ENCODE measurements at regions not wholly inside any gene's neighbourhood (a gene's known extent, or its start where the extent isn't known, plus 50 kb on each side); places are given as distances from the start of the nearest gene placed in this dataset.

- CTCF ChIA-PET, result no interaction called here
- Histone ChIP-seq H3K36me3 (ENCODE audit: control insufficient read depth in 1 of 2, insufficient read depth in 2 of 2, low read length in 2 of 2) (no peaks in the 10 kb centered on the region), H3K4me2 (ENCODE audit: low read length) (no peak overlapping the region), H2AFZ (ENCODE audit: low read depth, low read length, poor library complexity, severe bottlenecking) (no peak overlapping the region), H3K4me1 (ENCODE audit: control insufficient read depth in 1 of 2, insufficient read depth in 2 of 2, low read length in 2 of 2) (no peaks in the 10 kb centered on the region), H3K9me3 (ENCODE audit: control insufficient read depth in 1 of 2, insufficient read depth in 1 of 2, low read depth in 1 of 2, low read length in 2 of 2) (peaks cover 3 to 13% of the 10 kb centered on the region in 2 experiments; a peak in 2 of 4 replicates), H3K4me3 (replicated peaks in 1 of 2; ENCODE audit: low read depth in 1 of 2, low read length in 2 of 2) (no peak overlapping the region), H3K9me2 (ENCODE audit: insufficient read depth) (no peaks in the 10 kb centered on the region), H3K27me3 (ENCODE audit: insufficient read depth, low read length) (no peaks in the 10 kb centered on the region), H3K79me2 (ENCODE audit: insufficient read depth, low read length) (no peaks in the 10 kb centered on the region), H4K20me1 (ENCODE audit: insufficient read depth) (no peaks in the 10 kb centered on the region), H3K27ac (ENCODE audit: low read depth, low read length) (no peak overlapping the region), H3K9ac (ENCODE audit: low read length) (no peak overlapping the region)
- RAD21 ChIA-PET (ENCODE audit: low non-redundant PET in 1 of 2, low total read pairs in 2 of 2, uncharacterized antibody in 2 of 2, unreplicated experiment in 2 of 2), result no interaction called here
- DNase-seq (ENCODE audit: low read depth, low spot score), result no peak
- POLR2A ChIA-PET, result no interaction called here
- TF ChIP-seq CEBPB (IDR thresholded peaks at IDR 0.05; ENCODE audit: low read depth), result no peak
- TF ChIP-seq CTCF (IDR thresholded peaks at IDR 0.05 in 2 of 3, conservative IDR thresholded peaks at IDR 0.05 in 1 of 3; ENCODE audit: borderline replicate concordance in 1 of 3, insufficient read depth in 1 of 3, low read depth in 2 of 3, low read length in 2 of 3), result no peak
- TF ChIP-seq ZBTB33 (IDR thresholded peaks at IDR 0.05; ENCODE audit: extremely low read depth, insufficient replicate concordance, low read length), result no peak
- no peak for TF ChIP-seq JUND (IDR thresholded peaks at IDR 0.05)
- TF ChIP-seq SIN3A (IDR thresholded peaks at IDR 0.05; ENCODE audit: low read depth), result no peak
- no peak for TF ChIP-seq ATF3 (IDR thresholded peaks at IDR 0.05)
- no peak for TF ChIP-seq FOSL1 (IDR thresholded peaks at IDR 0.05; ENCODE audit: low read depth)
- no peak for TF ChIP-seq POLR2A (IDR thresholded peaks at IDR 0.05; ENCODE audit: borderline replicate concordance, extremely low read depth, insufficient read depth, insufficient read length)
- TF ChIP-seq MAX (IDR thresholded peaks at IDR 0.05), result no peak
- TF ChIP-seq SRF (IDR thresholded peaks at IDR 0.05; ENCODE audit: low read depth), result no peak
- TF ChIP-seq SP1 (IDR thresholded peaks at IDR 0.05; ENCODE audit: low read depth), result no peak
- TF ChIP-seq TCF7L2 (IDR thresholded peaks at IDR 0.05; ENCODE audit: borderline replicate concordance, extremely low read depth, insufficient read depth, insufficient read length), result no peak
- TF ChIP-seq ELF1 (IDR thresholded peaks at IDR 0.05; ENCODE audit: borderline replicate concordance, low read depth), result no peak
- no peak for TF ChIP-seq POLR2AphosphoS5 (IDR thresholded peaks at IDR 0.05; ENCODE audit: low read depth, low read length)
- no peak for TF ChIP-seq ZFX (IDR thresholded peaks at IDR 0.05)
- TF ChIP-seq RAD21 (IDR thresholded peaks at IDR 0.05; ENCODE audit: low read depth), result no peak
- TF ChIP-seq EZH2phosphoT487 (IDR thresholded peaks at IDR 0.05; ENCODE audit: borderline replicate concordance), result no peak
- TF ChIP-seq ZNF274 (IDR thresholded peaks at IDR 0.05; ENCODE audit: low read depth, low read length), result no peak
- no peak for TF ChIP-seq YY1 (IDR thresholded peaks at IDR 0.05; ENCODE audit: extremely low read depth, insufficient replicate concordance, low read depth, low read length)
- intact Hi-C loops (cut with micrococcal nuclease), result no loop called here
- ATAC-seq, result no peak
- no TSS peak for BruUV-seq (replicated peaks)
Measured at GRCh38 chr7:145959981-145960380, 156.6 kb upstream of the CNTNAP2 start.

All from HCT116 (cell line).